ENCODE measurements at regions not wholly inside any gene's neighbourhood (a gene's known extent, or its start where the extent isn't known, plus 50 kb on each side); places are given as distances from the start of the nearest gene placed in this dataset.

DNA sequence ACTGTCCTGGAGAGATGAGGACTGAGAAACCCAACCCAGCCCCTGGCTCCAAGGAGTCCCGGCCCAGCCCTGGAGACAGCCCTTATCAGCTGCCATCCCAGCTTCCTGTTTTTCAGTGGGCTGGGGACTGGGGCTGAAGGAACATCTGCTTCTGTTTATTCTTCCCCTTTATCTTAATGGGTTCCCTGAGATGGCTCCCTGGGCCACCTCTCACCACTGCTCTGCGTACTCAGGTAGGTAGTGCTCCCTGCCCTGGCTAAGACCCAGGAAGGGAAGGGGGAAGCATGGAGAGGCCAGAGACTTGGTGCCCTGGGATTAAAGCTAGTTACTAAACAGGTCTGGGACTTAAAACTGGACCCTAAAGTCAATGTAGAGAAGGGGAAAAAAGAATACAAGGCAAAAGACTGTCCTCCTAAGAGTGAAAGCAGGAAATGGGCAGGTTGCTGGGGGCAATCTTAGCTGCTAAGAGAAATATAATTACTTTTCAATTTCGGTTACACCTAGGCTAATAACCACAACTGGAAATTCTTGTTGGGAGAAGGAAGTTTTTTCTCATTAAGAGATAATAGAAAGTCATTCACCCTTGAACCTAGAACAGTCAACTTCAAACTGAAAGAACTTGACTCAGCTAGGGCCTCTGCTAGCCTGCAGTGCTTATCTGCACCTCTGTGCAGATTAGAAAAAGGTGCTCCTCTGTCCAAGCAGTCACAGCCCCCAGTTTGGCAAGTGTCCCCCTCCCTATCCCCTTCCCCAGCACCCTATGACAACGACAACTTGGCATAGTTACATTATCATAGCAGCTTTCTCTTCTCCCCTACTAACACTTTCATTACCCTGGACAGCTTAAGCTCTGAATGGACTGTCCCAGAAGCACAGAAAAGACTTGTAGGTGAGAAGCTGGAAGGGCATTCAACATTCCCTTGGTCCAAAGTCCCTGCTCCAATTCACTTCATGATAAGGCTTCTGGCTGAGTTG, 65.6 kb upstream of the KDM7A start:
- H3K9ac ChIP-seq = no peak overlapping the region
- no peak overlapping the region for H3K4me3 ChIP-seq (ENCODE audit: low read depth in 2 of 2, low read length in 1 of 2)
- TF ChIP-seq EP300 (IDR thresholded peaks at IDR 0.05; ENCODE audit: borderline replicate concordance in 1 of 2, low read depth in 1 of 2, low read length in 1 of 2) = peak in 1 of 2 experiments; percentile 52; a peak in 2 of 4 replicates
- TF ChIP-seq GATA2 (CRISPR knock-in tag; IDR thresholded peaks at IDR 0.05) = peak; percentile 82
- TF ChIP-seq SIN3A (IDR thresholded peaks at IDR 0.05; ENCODE audit: borderline replicate concordance, low read depth, low read length) = no peak
- no peak for TF ChIP-seq REST (IDR thresholded peaks at IDR 0.05; ENCODE audit: low read depth, low read length)
- TF ChIP-seq, protein P1, sequence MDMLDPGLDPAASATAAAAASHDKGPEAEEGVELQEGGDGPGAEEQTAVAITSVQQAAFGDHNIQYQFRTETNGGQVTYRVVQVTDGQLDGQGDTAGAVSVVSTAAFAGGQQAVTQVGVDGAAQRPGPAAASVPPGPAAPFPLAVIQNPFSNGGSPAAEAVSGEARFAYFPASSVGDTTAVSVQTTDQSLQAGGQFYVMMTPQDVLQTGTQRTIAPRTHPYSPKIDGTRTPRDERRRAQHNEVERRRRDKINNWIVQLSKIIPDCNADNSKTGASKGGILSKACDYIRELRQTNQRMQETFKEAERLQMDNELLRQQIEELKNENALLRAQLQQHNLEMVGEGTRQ (IDR thresholded peaks at IDR 0.05; ENCODE audit: borderline replicate concordance, low read depth, low read length) = no peak
- no peak for TF ChIP-seq CHD2 (IDR thresholded peaks at IDR 0.05; ENCODE audit: low read length, partially characterized antibody)
- TF ChIP-seq RAD21 (IDR thresholded peaks at IDR 0.05; ENCODE audit: low read length) = no peak
- 0 out of 2 replicates have a peak, but pooled peaks have one; percentile 27 for TF ChIP-seq FOXJ3 (CRISPR knock-in tag; IDR thresholded peaks at IDR 0.05)
- no peak for TF ChIP-seq ZBTB33 (IDR thresholded peaks at IDR 0.05; ENCODE audit: borderline replicate concordance, low read depth)
- H3K9me2 ChIP-seq = no peaks in the 10 kb centered on the region
- no peaks in the 10 kb centered on the region for H3F3A ChIP-seq (replicated peaks; ENCODE audit: insufficient read depth)
- H2AFZ ChIP-seq (ENCODE audit: low read depth) = no peak overlapping the region
- no peak overlapping the region for H3K4me2 ChIP-seq
- CTCF ChIA-PET = interaction anchor here (0.6 to 1.9 kb wide), 4 partner anchors 10 to 52 kb away, joined by 3 to 5 read pairs (median 4); no protein-coding TSS in a partner anchor
- H4K20me1 ChIP-seq (ENCODE audit: insufficient read depth) = no peaks in the 10 kb centered on the region
- POLR2A ChIA-PET = no interaction called here
- H3K36me3 ChIP-seq (replicated peaks in 1 of 2; ENCODE audit: control insufficient read depth in 1 of 2, insufficient read depth in 2 of 2, low read length in 1 of 2) = no peaks in the 10 kb centered on the region
- H3K4me1 ChIP-seq (ENCODE audit: control insufficient read depth in 1 of 2, insufficient read depth in 2 of 2, low read depth in 1 of 2, low read length in 1 of 2) = peaks cover 0 to 11% of the 10 kb centered on the region in 2 experiments; a peak in 1 of 4 replicates
- WGBS (ENCODE audit: low lambda C conversion rate) = 25% methylated on average over 4 of the region's 4 CpGs
- peak; percentile 81 for DNase-seq
- H3K27ac ChIP-seq (ENCODE audit: low read depth in 2 of 2, low read length in 1 of 2) = peak overlapping the region in 1 of 2 experiments; percentile 12; a peak in 1 of 4 replicates
- no peaks in the 10 kb centered on the region for H3K9me3 ChIP-seq
- no peaks in the 10 kb centered on the region for H3K79me2 ChIP-seq (ENCODE audit: insufficient read depth)
- 0 out of 2 replicates have a peak, but pooled peaks cover 17% of the 10 kb centered on the region for H3K27me3 ChIP-seq (ENCODE audit: insufficient read depth)

All from SK-N-SH (cell line).